Tibial nerve (tissue), 3 donors: ENCODE measurements at regions not wholly inside any gene's neighbourhood (a gene's known extent, or its start where the extent isn't known, plus 50 kb on each side); places are given as distances from the start of the nearest gene placed in this dataset.

Experiments
- CTCF ChIP-seq, 5 experiments: fragments of 200-600 bp in 3 of 5; fragments of 450-650 bp in 2 of 5; sonication (generic) in 3 of 5; IDR thresholded peaks; one replicate each; pipeline ENCODE4 v1.5.1; 2016 to 2019; ENCODE audit warnings: antibody characterized with exemption in 5 of 5, mild to moderate bottlenecking in 3 of 5, moderate library complexity in 2 of 5
- POLR2A ChIP-seq, 2 donors: fragments of 450-650 bp; IDR thresholded peaks; one replicate each; pipeline ENCODE4 v1.6.1; 2017; ENCODE audit warnings: antibody characterized with exemption in 2 of 2, mild to moderate bottlenecking in 2 of 2, moderate library complexity in 2 of 2

GRCh38 chr6:170147832-170148708 lies 142.8 kb downstream of the DLL1 start:
- TF ChIP-seq CTCF (IDR thresholded peaks at IDR 0.05) = no peak
- TF ChIP-seq POLR2A (IDR thresholded peaks at IDR 0.05) = no peak
